ENCODE measurements at regions not wholly inside any gene's neighbourhood (a gene's known extent, or its start where the extent isn't known, plus 50 kb on each side); places are given as distances from the start of the nearest gene placed in this dataset.

DNA sequence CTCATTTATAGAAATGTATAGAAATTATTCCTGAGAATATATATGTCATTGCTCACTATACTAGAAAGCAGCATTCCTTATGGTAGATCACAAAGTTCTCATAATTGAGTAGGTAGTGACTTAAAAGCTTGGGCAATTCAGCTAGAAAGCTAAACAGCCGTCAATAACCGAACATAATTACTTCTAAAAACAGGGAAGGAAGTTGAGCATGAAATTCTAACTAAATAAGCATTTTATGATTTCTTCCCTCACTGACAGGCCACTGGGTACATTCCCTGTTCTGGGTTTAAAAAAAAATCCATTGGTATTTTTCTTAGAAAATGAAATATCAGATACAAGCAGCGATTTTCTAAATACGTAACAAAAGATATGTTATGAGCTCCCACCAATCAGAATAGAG, 91.1 kb upstream of the DAB2 start:
- H3K36me3 ChIP-seq (ENCODE audit: control insufficient read depth in 4 of 4, insufficient read depth in 4 of 4, low read length in 4 of 4) = no peaks in the 10 kb centered on the region
- TF ChIP-seq, protein P1, sequence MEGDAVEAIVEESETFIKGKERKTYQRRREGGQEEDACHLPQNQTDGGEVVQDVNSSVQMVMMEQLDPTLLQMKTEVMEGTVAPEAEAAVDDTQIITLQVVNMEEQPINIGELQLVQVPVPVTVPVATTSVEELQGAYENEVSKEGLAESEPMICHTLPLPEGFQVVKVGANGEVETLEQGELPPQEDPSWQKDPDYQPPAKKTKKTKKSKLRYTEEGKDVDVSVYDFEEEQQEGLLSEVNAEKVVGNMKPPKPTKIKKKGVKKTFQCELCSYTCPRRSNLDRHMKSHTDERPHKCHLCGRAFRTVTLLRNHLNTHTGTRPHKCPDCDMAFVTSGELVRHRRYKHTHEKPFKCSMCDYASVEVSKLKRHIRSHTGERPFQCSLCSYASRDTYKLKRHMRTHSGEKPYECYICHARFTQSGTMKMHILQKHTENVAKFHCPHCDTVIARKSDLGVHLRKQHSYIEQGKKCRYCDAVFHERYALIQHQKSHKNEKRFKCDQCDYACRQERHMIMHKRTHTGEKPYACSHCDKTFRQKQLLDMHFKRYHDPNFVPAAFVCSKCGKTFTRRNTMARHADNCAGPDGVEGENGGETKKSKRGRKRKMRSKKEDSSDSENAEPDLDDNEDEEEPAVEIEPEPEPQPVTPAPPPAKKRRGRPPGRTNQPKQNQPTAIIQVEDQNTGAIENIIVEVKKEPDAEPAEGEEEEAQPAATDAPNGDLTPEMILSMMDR (IDR thresholded peaks at IDR 0.05; ENCODE audit: control extremely low read depth, extremely low read depth) = no peak
- H3K4me1 ChIP-seq (ENCODE audit: control insufficient read depth in 5 of 5, insufficient read depth in 5 of 5, low read length in 5 of 5) = peaks cover 0 to 18% (median 4%) of the 10 kb centered on the region in 5 donors
- DNase-seq = no peak
- no peak overlapping the region for H3K27ac ChIP-seq (ENCODE audit: low read depth in 1 of 2, low read length in 1 of 2)
- H3K4me3 ChIP-seq = no peak overlapping the region
- ATAC-seq (ENCODE audit: insufficient read depth, low FRiP score) = no peak
- no peak overlapping the region for H3K9ac ChIP-seq (ENCODE audit: insufficient read depth in 1 of 2, low read length in 2 of 2)
- H3K27me3 ChIP-seq (ENCODE audit: control insufficient read depth in 3 of 3, insufficient read depth in 3 of 3, low read length in 2 of 3) = no peaks in the 10 kb centered on the region
- H3K9me3 ChIP-seq (ENCODE audit: control insufficient read depth in 4 of 4, insufficient read depth in 3 of 4, low read length in 3 of 4) = no peaks in the 10 kb centered on the region
- WGBS, 2 donors = 54 to 80% methylated on average over 4 of the region's 4 CpGs

DNA sequence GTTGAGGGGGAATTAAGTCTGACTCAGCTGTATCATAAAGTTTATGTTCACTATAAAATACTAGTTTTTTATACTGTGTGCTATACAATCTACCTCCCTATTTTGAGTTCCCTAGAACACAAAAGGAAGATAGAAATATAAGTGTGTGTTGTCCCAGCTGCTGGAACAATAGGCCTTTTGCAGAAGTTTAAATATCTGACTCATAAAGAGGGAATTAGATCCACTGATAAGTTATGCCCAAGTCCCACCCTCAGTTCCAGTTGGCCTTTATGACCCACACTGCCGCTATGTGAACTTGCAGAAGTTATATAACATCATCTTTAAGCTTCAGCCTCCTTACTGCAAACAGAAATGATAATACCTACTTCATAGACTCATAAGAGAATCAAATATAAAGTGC, 88.5 kb upstream of the DAB2 start:
- Histone ChIP-seq H3K4me1 (ENCODE audit: control insufficient read depth in 5 of 5, insufficient read depth in 5 of 5, low read length in 5 of 5) (no peaks in the 10 kb centered on the region), H3K27me3 (ENCODE audit: control insufficient read depth in 3 of 3, insufficient read depth in 3 of 3, low read length in 2 of 3) (no peaks in the 10 kb centered on the region), H3K9me3 (ENCODE audit: control insufficient read depth in 4 of 4, insufficient read depth in 3 of 4, low read length in 3 of 4) (no peaks in the 10 kb centered on the region), H3K4me3 (no peak overlapping the region), H3K36me3 (ENCODE audit: control insufficient read depth in 4 of 4, insufficient read depth in 4 of 4, low read length in 4 of 4) (no peaks in the 10 kb centered on the region), H3K9ac (ENCODE audit: insufficient read depth in 1 of 2, low read length in 2 of 2) (no peak overlapping the region), H3K27ac (ENCODE audit: low read depth in 1 of 2, low read length in 1 of 2) (no peak overlapping the region)
- TF ChIP-seq, protein P1 (IDR thresholded peaks at IDR 0.05; ENCODE audit: control extremely low read depth, extremely low read depth) = no peak
- ATAC-seq (ENCODE audit: insufficient read depth, low FRiP score) = no peak
- WGBS, 2 donors = 79 to 93% methylated on average over 1 of the region's 1 CpG
- DNase-seq = no peak

DNA sequence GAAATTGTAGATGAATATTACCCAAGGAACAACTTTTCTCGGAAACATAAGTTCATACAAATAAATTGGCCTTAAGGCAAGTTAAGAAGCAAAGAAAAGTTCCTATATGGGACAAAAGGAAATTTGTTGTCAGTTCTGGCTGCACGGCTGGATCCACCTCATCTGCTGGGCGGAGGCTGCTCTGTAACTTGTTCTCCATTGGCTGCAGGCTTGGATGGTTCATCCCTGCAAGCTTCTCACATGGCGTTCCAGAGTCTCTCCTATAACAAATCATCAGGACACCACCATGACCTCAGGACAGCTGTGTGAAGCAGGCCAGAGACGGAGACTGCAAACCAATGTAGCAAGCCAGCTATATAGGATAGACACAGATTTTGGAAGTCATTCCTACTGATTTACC, 81.4 kb upstream of the DAB2 start:
- ATAC-seq (ENCODE audit: insufficient read depth, low FRiP score) (no peak), DNase-seq (no peak)
- H3K4me3 ChIP-seq = no peak overlapping the region
- no peaks in the 10 kb centered on the region for H3K9me3 ChIP-seq (ENCODE audit: control insufficient read depth in 4 of 4, insufficient read depth in 3 of 4, low read length in 3 of 4)
- WGBS, 2 donors = 95 to 96% methylated on average over 5 of the region's 5 CpGs
- H3K36me3 ChIP-seq (ENCODE audit: control insufficient read depth in 4 of 4, insufficient read depth in 4 of 4, low read length in 4 of 4) = no peaks in the 10 kb centered on the region
- no peak overlapping the region for H3K9ac ChIP-seq (ENCODE audit: insufficient read depth in 1 of 2, low read length in 2 of 2)
- no peaks in the 10 kb centered on the region for H3K27me3 ChIP-seq (ENCODE audit: control insufficient read depth in 3 of 3, insufficient read depth in 3 of 3, low read length in 2 of 3)
- H3K4me1 ChIP-seq (ENCODE audit: control insufficient read depth in 5 of 5, insufficient read depth in 5 of 5, low read length in 5 of 5) = peaks cover 2 to 21% (median 8%) of the 10 kb centered on the region in 5 donors
- H3K27ac ChIP-seq (ENCODE audit: low read depth in 1 of 2, low read length in 1 of 2) = no peak overlapping the region
- TF ChIP-seq, protein P1 (IDR thresholded peaks at IDR 0.05; ENCODE audit: control extremely low read depth, extremely low read depth) = no peak

DNA sequence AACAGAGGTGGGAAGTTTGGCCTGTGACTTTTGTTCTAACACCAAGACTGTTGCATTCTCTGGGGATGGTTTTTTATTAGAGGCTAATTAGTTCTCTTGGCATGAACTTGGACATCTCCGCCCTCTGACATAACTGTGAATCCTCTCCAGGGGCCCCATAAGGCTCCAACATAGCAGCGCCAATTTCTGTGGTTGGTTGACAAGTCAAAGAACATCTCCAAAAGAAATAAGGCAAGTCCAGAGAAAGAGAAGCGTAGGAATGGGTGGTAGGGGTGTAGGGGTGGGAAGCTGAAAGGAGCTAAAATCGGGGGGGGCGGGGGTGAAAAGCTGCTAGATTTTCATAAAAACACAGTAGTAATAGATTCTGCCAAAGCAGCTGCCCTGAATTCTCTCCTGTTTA, 81.0 kb upstream of the DAB2 start:
- H3K36me3 ChIP-seq (ENCODE audit: control insufficient read depth in 4 of 4, insufficient read depth in 4 of 4, low read length in 4 of 4) = no peaks in the 10 kb centered on the region
- TF ChIP-seq, protein P1 (IDR thresholded peaks at IDR 0.05; ENCODE audit: control extremely low read depth, extremely low read depth) = no peak
- H3K9ac ChIP-seq (ENCODE audit: insufficient read depth in 1 of 2, low read length in 2 of 2) = no peak overlapping the region
- DNase-seq = no peak
- 82 to 95% methylated on average over 5 of the region's 5 CpGs for WGBS, 2 donors
- no peak overlapping the region for H3K4me3 ChIP-seq
- no peak for ATAC-seq (ENCODE audit: insufficient read depth, low FRiP score)
- H3K9me3 ChIP-seq (ENCODE audit: control insufficient read depth in 4 of 4, insufficient read depth in 3 of 4, low read length in 3 of 4) = no peaks in the 10 kb centered on the region
- no peaks in the 10 kb centered on the region for H3K27me3 ChIP-seq (ENCODE audit: control insufficient read depth in 3 of 3, insufficient read depth in 3 of 3, low read length in 2 of 3)
- no peak overlapping the region for H3K27ac ChIP-seq (ENCODE audit: low read depth in 1 of 2, low read length in 1 of 2)
- peaks cover 2 to 25% (median 10%) of the 10 kb centered on the region in 5 donors for H3K4me1 ChIP-seq (ENCODE audit: control insufficient read depth in 5 of 5, insufficient read depth in 5 of 5, low read length in 5 of 5)
